WI38 (cell line): ENCODE measurements at regions not wholly inside any gene's neighbourhood (a gene's known extent, or its start where the extent isn't known, plus 50 kb on each side); places are given as distances from the start of the nearest gene placed in this dataset.
"Not testable (repeated sequence)": the region's sequence is repeated elsewhere in the genome, so short reads cannot be mapped to it uniquely, and the experiment has no call there.

Source experiments
- H3K4me3 ChIP-seq: 2 replicates; pipeline ENCODE4 v1.5.1; 2011; ENCODE audit warnings: low read depth, mild to moderate bottlenecking, control low read depth, low read length
- TF ChIP-seq, protein P1 (sequence below): IDR thresholded peaks from 2 replicates; pipeline ENCODE4 v1.5.1; 2012; ENCODE audit warnings: low read depth, mild to moderate bottlenecking, control low read depth, low read length

DNA sequence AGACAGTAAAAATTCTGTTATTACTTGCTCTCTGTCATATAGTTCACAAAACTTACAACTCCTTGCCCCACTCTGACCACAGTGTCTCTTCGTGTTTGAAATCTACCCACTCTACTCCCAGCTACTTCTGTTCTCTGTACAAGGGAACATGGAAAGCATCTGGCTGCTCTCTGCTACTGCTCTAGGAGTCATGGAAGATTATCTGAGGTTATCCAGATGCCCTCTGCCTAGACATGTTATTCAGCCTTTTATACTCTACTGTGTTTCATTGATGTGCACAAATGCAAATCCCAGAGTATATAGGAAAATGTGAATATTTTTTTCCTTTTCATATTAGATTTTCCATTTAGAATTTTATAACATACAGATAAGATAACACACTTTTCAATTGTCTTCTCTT lies 1525.6 kb downstream of the MAT2B start:
- TF ChIP-seq, protein P1, sequence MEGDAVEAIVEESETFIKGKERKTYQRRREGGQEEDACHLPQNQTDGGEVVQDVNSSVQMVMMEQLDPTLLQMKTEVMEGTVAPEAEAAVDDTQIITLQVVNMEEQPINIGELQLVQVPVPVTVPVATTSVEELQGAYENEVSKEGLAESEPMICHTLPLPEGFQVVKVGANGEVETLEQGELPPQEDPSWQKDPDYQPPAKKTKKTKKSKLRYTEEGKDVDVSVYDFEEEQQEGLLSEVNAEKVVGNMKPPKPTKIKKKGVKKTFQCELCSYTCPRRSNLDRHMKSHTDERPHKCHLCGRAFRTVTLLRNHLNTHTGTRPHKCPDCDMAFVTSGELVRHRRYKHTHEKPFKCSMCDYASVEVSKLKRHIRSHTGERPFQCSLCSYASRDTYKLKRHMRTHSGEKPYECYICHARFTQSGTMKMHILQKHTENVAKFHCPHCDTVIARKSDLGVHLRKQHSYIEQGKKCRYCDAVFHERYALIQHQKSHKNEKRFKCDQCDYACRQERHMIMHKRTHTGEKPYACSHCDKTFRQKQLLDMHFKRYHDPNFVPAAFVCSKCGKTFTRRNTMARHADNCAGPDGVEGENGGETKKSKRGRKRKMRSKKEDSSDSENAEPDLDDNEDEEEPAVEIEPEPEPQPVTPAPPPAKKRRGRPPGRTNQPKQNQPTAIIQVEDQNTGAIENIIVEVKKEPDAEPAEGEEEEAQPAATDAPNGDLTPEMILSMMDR: no peak
- no peak overlapping the region for H3K4me3 ChIP-seq

- TF ChIP-seq, protein P1: no peak
- H3K4me3 ChIP-seq: no peak overlapping the region
Observed at GRCh38 chr5:165031371-165031770, 1526.0 kb downstream of the MAT2B start.

GRCh38 chr5:165035520-165035919 lies 1530.1 kb downstream of the MAT2B start:
- TF ChIP-seq, protein P1: no peak
- H3K4me3 ChIP-seq: no peak overlapping the region

- TF ChIP-seq, protein P1: no peak
- no peak overlapping the region for H3K4me3 ChIP-seq
Observed at GRCh38 chr5:165039748-165040147, 1534.3 kb downstream of the MAT2B start.

GRCh38 chr5:165045941-165046340 lies 1540.5 kb downstream of the MAT2B start:
- not testable (repeated sequence) for H3K4me3 ChIP-seq

DNA sequence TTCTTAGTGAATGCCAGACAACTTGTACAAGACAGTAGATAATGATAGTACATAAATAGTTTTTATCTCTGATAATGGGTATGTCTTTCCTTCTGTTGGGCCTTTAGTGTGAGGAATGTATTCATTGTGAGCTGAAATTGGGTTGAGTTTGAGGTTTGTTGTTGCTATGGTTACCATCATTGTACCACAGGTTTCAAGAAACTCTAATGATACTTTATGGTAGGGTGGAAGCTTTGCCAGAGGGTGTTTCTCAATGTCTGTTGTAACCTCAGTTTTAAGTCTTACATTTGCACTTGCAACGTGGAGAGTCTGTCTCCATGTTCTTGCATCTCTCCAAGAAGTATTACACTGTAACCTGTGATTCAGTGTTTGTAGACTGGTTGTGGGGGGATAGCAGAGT lies 1550.1 kb downstream of the MAT2B start:
- TF ChIP-seq, protein P1: no peak
- no peak overlapping the region for H3K4me3 ChIP-seq

DNA sequence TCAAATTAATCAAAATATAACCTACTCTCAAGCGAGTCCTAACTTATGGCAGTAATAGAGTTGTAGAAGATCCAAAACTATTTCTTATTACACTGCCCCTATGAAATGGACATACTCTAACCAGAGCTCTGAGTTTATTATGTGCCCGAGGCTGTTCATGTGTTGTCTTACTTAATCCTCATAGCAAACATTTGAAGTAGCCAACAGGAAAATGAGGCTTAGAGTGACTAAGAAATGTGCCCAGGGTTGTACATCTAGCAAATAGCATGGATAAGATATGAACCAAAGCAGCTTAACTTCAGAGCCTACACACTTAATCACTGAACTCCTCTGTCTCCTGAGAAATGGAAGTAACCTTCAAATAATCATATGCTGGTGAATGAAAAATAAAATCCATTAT lies 1551.7 kb downstream of the MAT2B start:
- TF ChIP-seq, protein P1: no peak
- H3K4me3 ChIP-seq: no peak overlapping the region

GRCh38 chr5:165066751-165067385 lies 1561.4 kb downstream of the MAT2B start:
- TF ChIP-seq, protein P1: no peak
- H3K4me3 ChIP-seq: no peak overlapping the region
